ENCODE measurements at regions not wholly inside any gene's neighbourhood (a gene's known extent, or its start where the extent isn't known, plus 50 kb on each side); places are given as distances from the start of the nearest gene placed in this dataset.

DNA sequence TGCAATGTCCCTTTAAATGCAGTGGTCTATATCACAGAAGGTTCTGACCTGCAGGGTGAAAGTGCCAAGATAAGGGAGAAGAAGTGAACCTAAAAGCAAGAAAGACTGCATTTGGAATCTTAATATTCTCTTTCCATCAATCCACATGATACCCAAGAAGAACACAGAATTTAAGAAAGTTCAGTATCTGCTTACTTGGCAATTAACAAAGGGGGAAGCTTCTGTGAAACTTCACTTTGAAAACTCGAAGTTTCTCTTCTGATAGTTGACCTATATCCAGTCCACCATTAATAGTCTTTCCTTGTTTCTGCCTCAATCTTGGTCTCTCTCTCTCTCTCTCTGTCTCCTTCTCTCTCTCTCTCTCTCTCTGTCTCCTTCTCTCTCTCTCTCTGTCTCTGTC, 592.0 kb downstream of the UTRN start:
- POLR2A ChIA-PET: no interaction called here
- H3K27me3 Mint-ChIP-seq: peaks cover 18% of the 10 kb centered on the region
- no peak overlapping the region for H3K4me3 Mint-ChIP-seq
- H3K4me1 Mint-ChIP-seq (ENCODE audit: low read depth): no peaks in the 10 kb centered on the region
- H3K36me3 Mint-ChIP-seq (ENCODE audit: low read depth): no peaks in the 10 kb centered on the region
- no peak for DNase-seq
- intact Hi-C loops (cut with micrococcal nuclease): no loop called here
- CTCF ChIA-PET: no interaction called here
- TF ChIP-seq, protein P1, sequence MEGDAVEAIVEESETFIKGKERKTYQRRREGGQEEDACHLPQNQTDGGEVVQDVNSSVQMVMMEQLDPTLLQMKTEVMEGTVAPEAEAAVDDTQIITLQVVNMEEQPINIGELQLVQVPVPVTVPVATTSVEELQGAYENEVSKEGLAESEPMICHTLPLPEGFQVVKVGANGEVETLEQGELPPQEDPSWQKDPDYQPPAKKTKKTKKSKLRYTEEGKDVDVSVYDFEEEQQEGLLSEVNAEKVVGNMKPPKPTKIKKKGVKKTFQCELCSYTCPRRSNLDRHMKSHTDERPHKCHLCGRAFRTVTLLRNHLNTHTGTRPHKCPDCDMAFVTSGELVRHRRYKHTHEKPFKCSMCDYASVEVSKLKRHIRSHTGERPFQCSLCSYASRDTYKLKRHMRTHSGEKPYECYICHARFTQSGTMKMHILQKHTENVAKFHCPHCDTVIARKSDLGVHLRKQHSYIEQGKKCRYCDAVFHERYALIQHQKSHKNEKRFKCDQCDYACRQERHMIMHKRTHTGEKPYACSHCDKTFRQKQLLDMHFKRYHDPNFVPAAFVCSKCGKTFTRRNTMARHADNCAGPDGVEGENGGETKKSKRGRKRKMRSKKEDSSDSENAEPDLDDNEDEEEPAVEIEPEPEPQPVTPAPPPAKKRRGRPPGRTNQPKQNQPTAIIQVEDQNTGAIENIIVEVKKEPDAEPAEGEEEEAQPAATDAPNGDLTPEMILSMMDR (IDR thresholded peaks at IDR 0.05): no peak
- no peak for ATAC-seq
- H3K27ac Mint-ChIP-seq: no peak overlapping the region
- no peaks in the 10 kb centered on the region for H3K9me3 Mint-ChIP-seq

GRCh38 chr6:144878577-144878976, 593.4 kb downstream of the UTRN start:
- Mint-ChIP-seq H3K9me3 (no peaks in the 10 kb centered on the region), H3K27me3 (peaks cover 18% of the 10 kb centered on the region), H3K27ac (no peak overlapping the region), H3K4me1 (ENCODE audit: low read depth) (no peaks in the 10 kb centered on the region), H3K4me3 (no peak overlapping the region), H3K36me3 (ENCODE audit: low read depth) (no peaks in the 10 kb centered on the region)
- POLR2A ChIA-PET: no interaction called here
- TF ChIP-seq, protein P1 (IDR thresholded peaks at IDR 0.05): no peak
- intact Hi-C loops (cut with micrococcal nuclease): no loop called here
- DNase-seq (no peak), ATAC-seq (no peak)
- CTCF ChIA-PET: interaction anchor here (1.1 kb wide), 1 partner anchor 17 kb away, joined by 3 read pairs; no protein-coding TSS in a partner anchor

DNA sequence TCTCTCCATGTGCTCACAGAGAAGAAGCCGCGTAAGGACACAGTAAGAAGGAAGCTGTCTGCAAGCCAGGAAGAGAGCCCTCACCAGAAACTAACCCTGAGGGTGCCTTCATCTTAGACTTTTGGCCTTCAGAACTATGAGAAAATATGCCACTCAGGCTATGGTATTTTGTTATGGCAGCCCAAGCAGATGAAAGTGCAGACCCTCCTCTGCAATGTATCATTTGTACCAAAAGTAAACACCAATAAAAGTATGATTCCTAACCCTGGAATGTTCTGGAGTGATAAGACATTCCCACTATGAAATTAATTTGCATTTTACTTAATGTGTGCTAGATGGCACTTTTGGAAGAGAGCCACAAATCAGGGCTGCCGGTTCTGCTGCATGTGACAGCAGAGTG, 594.3 kb downstream of the UTRN start:
- intact Hi-C loops (cut with micrococcal nuclease): no loop called here
- Mint-ChIP-seq H3K4me3 (no peak overlapping the region), H3K4me1 (ENCODE audit: low read depth) (no peaks in the 10 kb centered on the region), H3K27me3 (peaks cover 18% of the 10 kb centered on the region), H3K27ac (no peak overlapping the region), H3K36me3 (ENCODE audit: low read depth) (no peaks in the 10 kb centered on the region), H3K9me3 (no peaks in the 10 kb centered on the region)
- POLR2A ChIA-PET: no interaction called here
- DNase-seq (no peak), ATAC-seq (no peak)
- CTCF ChIA-PET: interaction anchor here (1.1 kb wide), 1 partner anchor 18 kb away, joined by 3 read pairs; no protein-coding TSS in a partner anchor
- TF ChIP-seq, protein P1 (IDR thresholded peaks at IDR 0.05): no peak

DNA sequence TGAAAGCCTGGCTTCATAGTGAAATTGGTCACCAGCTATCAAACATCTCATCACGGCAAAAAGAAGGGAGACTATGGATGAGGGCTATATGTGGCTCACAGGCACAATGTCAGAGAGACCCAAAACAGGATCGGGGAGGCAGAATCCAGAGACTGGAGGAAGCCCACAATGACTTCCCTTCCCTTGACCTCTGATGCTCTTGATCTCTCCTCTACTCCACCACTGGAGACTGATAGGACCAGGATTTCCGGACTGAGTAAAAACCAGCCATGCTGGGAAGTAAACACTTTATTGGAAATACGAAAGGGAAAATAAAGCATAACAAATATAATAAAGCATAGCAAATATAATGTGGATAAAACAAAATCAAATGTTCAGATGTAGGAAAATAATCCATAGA, 597.3 kb downstream of the UTRN start:
- CTCF ChIA-PET: no interaction called here
- H3K27me3 Mint-ChIP-seq: peaks cover 16% of the 10 kb centered on the region
- ATAC-seq (no peak), DNase-seq (no peak)
- TF ChIP-seq, protein P1 (IDR thresholded peaks at IDR 0.05): no peak
- no peaks in the 10 kb centered on the region for H3K4me1 Mint-ChIP-seq (ENCODE audit: low read depth)
- no peaks in the 10 kb centered on the region for H3K9me3 Mint-ChIP-seq
- POLR2A ChIA-PET: no interaction called here
- H3K36me3 Mint-ChIP-seq (ENCODE audit: low read depth): no peaks in the 10 kb centered on the region
- intact Hi-C loops (cut with micrococcal nuclease): no loop called here
- no peak overlapping the region for H3K4me3 Mint-ChIP-seq
- H3K27ac Mint-ChIP-seq: no peak overlapping the region

GRCh38 chr6:144883915-144884314, 598.8 kb downstream of the UTRN start:
- ATAC-seq: no peak
- H3K36me3 Mint-ChIP-seq (ENCODE audit: low read depth): no peaks in the 10 kb centered on the region
- H3K27me3 Mint-ChIP-seq: peaks cover 6% of the 10 kb centered on the region
- DNase-seq: no peak
- ChIA-PET CTCF (no interaction called here), POLR2A (no interaction called here)
- intact Hi-C loops (cut with micrococcal nuclease): no loop called here
- H3K4me1 Mint-ChIP-seq (ENCODE audit: low read depth): no peaks in the 10 kb centered on the region
- no peak overlapping the region for H3K27ac Mint-ChIP-seq
- TF ChIP-seq, protein P1 (IDR thresholded peaks at IDR 0.05): no peak
- H3K4me3 Mint-ChIP-seq: no peak overlapping the region
- no peaks in the 10 kb centered on the region for H3K9me3 Mint-ChIP-seq
